ENCODE measurements at regions not wholly inside any gene's neighbourhood (a gene's known extent, or its start where the extent isn't known, plus 50 kb on each side); places are given as distances from the start of the nearest gene placed in this dataset.

GRCh38 chr3:25170021-25170420, 258.0 kb upstream of the RARB start:
- TF ChIP-seq CTCF (IDR thresholded peaks at IDR 0.05; ENCODE audit: insufficient read depth, low read depth, low read length) = no peak
- no peak overlapping the region for H3K4me3 ChIP-seq (ENCODE audit: low read depth, low read length)
- DNase-seq (ENCODE audit: low read depth) = no peak

GRCh38 chr3:25171118-25171807, 256.8 kb upstream of the RARB start:
- no peak overlapping the region for H3K4me3 ChIP-seq (ENCODE audit: low read depth, low read length)
- no peak for TF ChIP-seq CTCF (IDR thresholded peaks at IDR 0.05; ENCODE audit: insufficient read depth, low read depth, low read length)
- DNase-seq (ENCODE audit: low read depth) = no peak

GRCh38 chr3:25171897-25172296, 256.2 kb upstream of the RARB start:
- DNase-seq (ENCODE audit: low read depth) = no peak
- no peak overlapping the region for H3K4me3 ChIP-seq (ENCODE audit: low read depth, low read length)
- TF ChIP-seq CTCF (IDR thresholded peaks at IDR 0.05; ENCODE audit: insufficient read depth, low read depth, low read length) = no peak

- DNase-seq (ENCODE audit: low read depth) = no peak
- H3K4me3 ChIP-seq (ENCODE audit: low read depth, low read length) = no peak overlapping the region
- TF ChIP-seq CTCF (IDR thresholded peaks at IDR 0.05; ENCODE audit: insufficient read depth, low read depth, low read length) = no peak
These were observed 254.5 kb upstream of the RARB start for GRCh38 chr3:25173606-25174005.

- H3K4me3 ChIP-seq (ENCODE audit: low read depth, low read length) = no peak overlapping the region
- no peak for TF ChIP-seq CTCF (IDR thresholded peaks at IDR 0.05; ENCODE audit: insufficient read depth, low read depth, low read length)
- no peak for DNase-seq (ENCODE audit: low read depth)
These were observed 253.8 kb upstream of the RARB start for GRCh38 chr3:25174251-25174650.

- TF ChIP-seq CTCF (IDR thresholded peaks at IDR 0.05; ENCODE audit: insufficient read depth, low read depth, low read length) = no peak
- no peak overlapping the region for H3K4me3 ChIP-seq (ENCODE audit: low read depth, low read length)
- DNase-seq (ENCODE audit: low read depth) = no peak
These were observed 251.0 kb upstream of the RARB start for GRCh38 chr3:25177041-25177440.

GRCh38 chr3:25178672-25179071, 249.4 kb upstream of the RARB start:
- no peak for TF ChIP-seq CTCF (IDR thresholded peaks at IDR 0.05; ENCODE audit: insufficient read depth, low read depth, low read length)
- H3K4me3 ChIP-seq (ENCODE audit: low read depth, low read length) = no peak overlapping the region
- no peak for DNase-seq (ENCODE audit: low read depth)
